Lung (tissue), 11 donors: ENCODE measurements at regions not wholly inside any gene's neighbourhood (a gene's known extent, or its start where the extent isn't known, plus 50 kb on each side); places are given as distances from the start of the nearest gene placed in this dataset.

ENCODE experiments used
- ATAC-seq: fragments of 200-7000 bp; cut with Tn5 transposase; one replicate; pipeline ENCODE4 v1.9.1; 2020; ENCODE audit warnings: moderate number of reproducible peaks; ENCODE audit not compliant: insufficient read depth, low FRiP score
- DNase-seq, 3 donors: peaks; one replicate each; pipeline ENCODE4 v3.0.0-alpha.2; 2013 to 2017
- H3K27ac ChIP-seq, 2 donors: one replicate each; pipeline ENCODE4 v1.5.1; 2013; ENCODE audit warnings: mild to moderate bottlenecking in 2 of 2, moderate library complexity in 2 of 2, control low read depth in 1 of 2, inconsistent platforms in 1 of 2, low read depth in 1 of 2, low read length in 1 of 2
- H3K27me3 ChIP-seq, 3 donors: one replicate each; pipeline ENCODE4 v1.5.1; 2013; ENCODE audit warnings: low read length in 2 of 3; ENCODE audit not compliant: control insufficient read depth in 3 of 3, insufficient read depth in 3 of 3
- H3K36me3 ChIP-seq, 4 donors: one replicate each; pipeline ENCODE4 v1.5.1; 2013; ENCODE audit warnings: low read length in 4 of 4, mild to moderate bottlenecking in 1 of 4, moderate library complexity in 1 of 4; ENCODE audit not compliant: control insufficient read depth in 4 of 4, insufficient read depth in 4 of 4
- H3K4me1 ChIP-seq, 5 donors: one replicate each; pipeline ENCODE4 v1.5.1; 2013; ENCODE audit warnings: low read length in 5 of 5, mild to moderate bottlenecking in 2 of 5, moderate library complexity in 1 of 5; ENCODE audit not compliant: control insufficient read depth in 5 of 5, insufficient read depth in 5 of 5
- H3K4me3 ChIP-seq: one replicate; pipeline ENCODE4 v1.5.1; 2013; ENCODE audit warnings: mild to moderate bottlenecking, control low read depth, moderate library complexity
- H3K9ac ChIP-seq, 2 donors: one replicate each; pipeline ENCODE4 v1.5.1; 2013; ENCODE audit warnings: low read length in 2 of 2, control low read depth in 1 of 2; ENCODE audit not compliant: insufficient read depth in 1 of 2
- H3K9me3 ChIP-seq, 4 donors: one replicate each; pipeline ENCODE4 v1.5.1; 2013; ENCODE audit warnings: low read length in 3 of 4, mild to moderate bottlenecking in 1 of 4, moderate library complexity in 1 of 4; ENCODE audit not compliant: control insufficient read depth in 4 of 4, insufficient read depth in 3 of 4
- WGBS, 2 donors: extraction: QIAGEN DNeasy Blood & Tissue Kit; methylation state at CpG; one replicate each; pipeline ENCODE4 v1.1.7; 2013; 5-methylcytosine and 5-hydroxymethylcytosine counted together
- TF ChIP-seq, protein P1 (sequence below): IDR thresholded peaks from 2 replicates; pipeline ENCODE4 v1.5.1; 2012; ENCODE audit warnings: mild to moderate bottlenecking; ENCODE audit errors: control extremely low read depth, extremely low read depth
- donor health status: control.
- donor health status: control.
- donor health status: Bipolar disorder and iron deficiency.
- donor health status: healthy.
- donor health status: DM: yes; HTN: yes; CAD: no.

- Histone ChIP-seq H3K27me3 (no peaks in the 10 kb centered on the region), H3K9me3 (no peaks in the 10 kb centered on the region), H3K9ac (no peak overlapping the region), H3K27ac (no peak overlapping the region), H3K4me1 (peaks cover 0 to 2% (median 0%) of the 10 kb centered on the region in 5 donors), H3K4me3 (no peak overlapping the region), H3K36me3 (no peaks in the 10 kb centered on the region)
- ATAC-seq (peak; percentile 56), DNase-seq (peak; percentile 55 to 84 (median 78))
- TF ChIP-seq, protein P1, sequence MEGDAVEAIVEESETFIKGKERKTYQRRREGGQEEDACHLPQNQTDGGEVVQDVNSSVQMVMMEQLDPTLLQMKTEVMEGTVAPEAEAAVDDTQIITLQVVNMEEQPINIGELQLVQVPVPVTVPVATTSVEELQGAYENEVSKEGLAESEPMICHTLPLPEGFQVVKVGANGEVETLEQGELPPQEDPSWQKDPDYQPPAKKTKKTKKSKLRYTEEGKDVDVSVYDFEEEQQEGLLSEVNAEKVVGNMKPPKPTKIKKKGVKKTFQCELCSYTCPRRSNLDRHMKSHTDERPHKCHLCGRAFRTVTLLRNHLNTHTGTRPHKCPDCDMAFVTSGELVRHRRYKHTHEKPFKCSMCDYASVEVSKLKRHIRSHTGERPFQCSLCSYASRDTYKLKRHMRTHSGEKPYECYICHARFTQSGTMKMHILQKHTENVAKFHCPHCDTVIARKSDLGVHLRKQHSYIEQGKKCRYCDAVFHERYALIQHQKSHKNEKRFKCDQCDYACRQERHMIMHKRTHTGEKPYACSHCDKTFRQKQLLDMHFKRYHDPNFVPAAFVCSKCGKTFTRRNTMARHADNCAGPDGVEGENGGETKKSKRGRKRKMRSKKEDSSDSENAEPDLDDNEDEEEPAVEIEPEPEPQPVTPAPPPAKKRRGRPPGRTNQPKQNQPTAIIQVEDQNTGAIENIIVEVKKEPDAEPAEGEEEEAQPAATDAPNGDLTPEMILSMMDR, result peak; percentile 34
- WGBS, 2 donors, result 15% methylated on average over 7 of the region's 7 CpGs
Measured at GRCh38 chr4:64158648-64159326, 250.5 kb downstream of the TECRL start.

- H3K27me3 ChIP-seq, result no peaks in the 10 kb centered on the region
- ATAC-seq, result no peak
- no peak for DNase-seq
- peaks cover 0 to 2% (median 0%) of the 10 kb centered on the region in 5 donors for H3K4me1 ChIP-seq
- H3K27ac ChIP-seq, result no peak overlapping the region
- H3K36me3 ChIP-seq, result no peaks in the 10 kb centered on the region
- TF ChIP-seq, protein P1, result no peak
- no peak overlapping the region for H3K4me3 ChIP-seq
- no peak overlapping the region for H3K9ac ChIP-seq
- no peaks in the 10 kb centered on the region for H3K9me3 ChIP-seq
- WGBS, 2 donors, result 94 to 97% methylated on average over 2 of the region's 2 CpGs
Measured at GRCh38 chr4:64157397-64157796, 251.9 kb downstream of the TECRL start.

DNA sequence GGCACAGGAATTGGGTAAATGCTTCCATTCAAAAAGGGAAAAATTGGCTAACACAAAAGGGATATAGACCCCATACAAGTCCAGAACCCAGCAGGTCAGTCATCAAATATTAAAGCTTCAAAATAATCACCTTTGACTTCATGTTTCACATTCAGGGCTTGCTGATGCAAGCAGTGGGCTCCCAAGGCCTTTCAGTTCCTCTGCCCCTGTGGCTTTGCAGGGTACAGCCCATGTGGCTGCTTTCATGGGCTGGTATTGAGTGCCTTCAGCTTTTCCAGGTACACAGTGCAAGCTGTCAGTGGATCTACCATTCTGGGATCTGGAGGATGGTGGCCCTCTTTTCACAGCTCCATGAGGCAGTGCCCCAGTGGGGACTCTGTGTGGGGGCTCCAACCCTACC lies 253.0 kb downstream of the TECRL start:
- ATAC-seq (no peak), DNase-seq (no peak)
- H3K9ac ChIP-seq, result no peak overlapping the region
- no peaks in the 10 kb centered on the region for H3K9me3 ChIP-seq
- no peaks in the 10 kb centered on the region for H3K27me3 ChIP-seq
- H3K27ac ChIP-seq, result no peak overlapping the region
- H3K4me3 ChIP-seq, result no peak overlapping the region
- H3K36me3 ChIP-seq, result no peaks in the 10 kb centered on the region
- TF ChIP-seq, protein P1, result no peak
- peaks cover 0 to 2% (median 0%) of the 10 kb centered on the region in 5 donors for H3K4me1 ChIP-seq

- 81 to 86% methylated on average over 3 of the region's 3 CpGs for WGBS, 2 donors
- DNase-seq, result no peak
- ATAC-seq, result no peak
- Histone ChIP-seq H3K9me3 (peaks cover 0 to 7% (median 0%) of the 10 kb centered on the region in 4 donors), H3K4me3 (no peak overlapping the region), H3K36me3 (no peaks in the 10 kb centered on the region), H3K27me3 (no peaks in the 10 kb centered on the region), H3K27ac (no peak overlapping the region), H3K4me1 (no peaks in the 10 kb centered on the region), H3K9ac (no peak overlapping the region)
- TF ChIP-seq, protein P1, result no peak
Measured at GRCh38 chr4:64146030-64146429, 263.2 kb downstream of the TECRL start.
